ENCODE measurements at regions not wholly inside any gene's neighbourhood (a gene's known extent, or its start where the extent isn't known, plus 50 kb on each side); places are given as distances from the start of the nearest gene placed in this dataset.

DNA sequence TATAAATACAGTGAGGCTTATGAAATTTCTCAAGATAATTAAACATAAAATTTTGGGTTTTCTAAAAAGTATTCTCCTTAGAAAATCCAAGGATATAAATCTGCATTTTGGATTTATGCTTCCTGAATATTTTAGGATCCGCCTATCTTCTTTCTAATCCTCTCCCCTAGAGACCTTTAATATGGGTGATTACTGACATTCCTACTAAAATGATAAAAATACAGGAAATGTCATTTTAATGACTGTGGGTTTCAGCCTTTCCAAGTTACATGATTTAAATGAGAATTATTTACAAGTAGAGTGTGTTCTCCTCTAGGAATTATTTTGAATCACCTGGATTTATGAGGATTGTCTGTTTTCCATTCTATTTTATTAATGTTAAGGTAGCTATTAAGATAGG is 150.4 kb downstream of the C7orf25 start:
- no peak for DNase-seq (ENCODE audit: low spot score)
- TF ChIP-seq, protein P1, sequence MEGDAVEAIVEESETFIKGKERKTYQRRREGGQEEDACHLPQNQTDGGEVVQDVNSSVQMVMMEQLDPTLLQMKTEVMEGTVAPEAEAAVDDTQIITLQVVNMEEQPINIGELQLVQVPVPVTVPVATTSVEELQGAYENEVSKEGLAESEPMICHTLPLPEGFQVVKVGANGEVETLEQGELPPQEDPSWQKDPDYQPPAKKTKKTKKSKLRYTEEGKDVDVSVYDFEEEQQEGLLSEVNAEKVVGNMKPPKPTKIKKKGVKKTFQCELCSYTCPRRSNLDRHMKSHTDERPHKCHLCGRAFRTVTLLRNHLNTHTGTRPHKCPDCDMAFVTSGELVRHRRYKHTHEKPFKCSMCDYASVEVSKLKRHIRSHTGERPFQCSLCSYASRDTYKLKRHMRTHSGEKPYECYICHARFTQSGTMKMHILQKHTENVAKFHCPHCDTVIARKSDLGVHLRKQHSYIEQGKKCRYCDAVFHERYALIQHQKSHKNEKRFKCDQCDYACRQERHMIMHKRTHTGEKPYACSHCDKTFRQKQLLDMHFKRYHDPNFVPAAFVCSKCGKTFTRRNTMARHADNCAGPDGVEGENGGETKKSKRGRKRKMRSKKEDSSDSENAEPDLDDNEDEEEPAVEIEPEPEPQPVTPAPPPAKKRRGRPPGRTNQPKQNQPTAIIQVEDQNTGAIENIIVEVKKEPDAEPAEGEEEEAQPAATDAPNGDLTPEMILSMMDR (IDR thresholded peaks at IDR 0.05; ENCODE audit: extremely low read depth, missing control alignments) = no peak

DNA sequence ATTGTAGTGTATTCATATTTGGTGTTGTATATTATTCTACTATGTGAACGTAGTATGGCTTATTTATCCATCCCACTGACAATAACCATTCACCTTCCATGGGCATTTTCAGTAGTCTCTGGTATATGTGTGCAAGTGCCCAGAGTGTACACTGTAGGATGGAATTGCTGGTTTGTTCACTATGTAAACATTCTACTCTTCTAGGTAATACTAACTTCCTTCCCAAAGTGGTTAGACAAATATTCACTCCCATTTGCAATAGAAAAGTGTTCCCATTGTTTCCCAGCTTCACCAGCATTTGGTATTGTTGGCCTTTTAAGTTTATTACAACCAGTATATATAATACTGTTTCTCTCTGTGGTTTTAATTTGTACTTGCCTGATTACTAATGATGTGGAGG is 153.7 kb downstream of the C7orf25 start:
- no peak for DNase-seq (ENCODE audit: low spot score)
- TF ChIP-seq, protein P1 (IDR thresholded peaks at IDR 0.05; ENCODE audit: extremely low read depth, missing control alignments) = no peak

DNA sequence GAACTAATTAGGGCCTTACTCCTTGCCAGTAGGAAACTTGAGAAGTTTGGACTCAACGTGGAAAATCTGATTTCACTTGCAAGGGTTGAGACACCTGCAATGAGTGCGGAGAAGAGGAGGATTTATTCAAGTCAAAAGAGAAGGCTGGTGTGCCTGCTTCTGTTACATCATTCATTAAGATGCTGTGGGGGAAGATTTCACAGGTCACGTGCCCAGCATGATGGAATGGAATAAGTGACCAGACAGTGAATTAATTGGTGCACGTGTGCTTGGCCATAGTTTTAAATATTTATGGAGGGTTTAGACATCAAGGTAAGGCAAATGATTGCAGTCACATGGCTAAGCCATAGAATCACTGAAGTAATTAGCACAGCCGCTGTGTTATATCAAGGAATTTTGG is 155.0 kb downstream of the C7orf25 start:
- DNase-seq (ENCODE audit: low spot score) = no peak
- TF ChIP-seq, protein P1 (IDR thresholded peaks at IDR 0.05; ENCODE audit: extremely low read depth, missing control alignments) = no peak

DNA sequence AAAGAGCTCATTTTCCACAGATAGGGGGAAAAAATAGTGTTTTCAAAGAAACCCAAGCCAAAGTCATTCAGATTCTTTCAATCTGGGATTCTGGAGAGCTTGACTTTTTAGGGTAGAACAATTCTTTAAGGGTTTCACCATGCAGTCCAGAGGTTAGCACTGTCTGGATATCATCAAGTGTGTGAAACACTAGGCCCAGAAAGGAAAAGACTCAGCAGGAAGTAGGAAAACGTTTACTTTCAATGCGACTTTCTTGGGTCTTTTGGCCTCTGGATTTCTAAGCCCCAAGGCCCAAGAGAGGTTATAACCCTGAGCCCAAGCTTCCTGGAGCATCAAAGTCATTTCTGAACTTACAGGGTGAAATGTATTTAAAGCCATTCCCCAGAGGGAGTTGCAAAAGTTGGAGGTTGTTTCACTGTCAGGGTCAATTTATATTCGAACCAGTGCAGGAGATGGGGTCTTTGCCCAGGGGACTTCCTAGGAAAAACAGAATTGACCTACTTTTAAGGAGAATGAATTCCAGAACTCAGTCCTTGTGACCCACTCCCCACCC is 158.0 kb downstream of the C7orf25 start:
- no peak for DNase-seq (ENCODE audit: low spot score)
- TF ChIP-seq, protein P1 (IDR thresholded peaks at IDR 0.05; ENCODE audit: extremely low read depth, missing control alignments) = no peak

DNA sequence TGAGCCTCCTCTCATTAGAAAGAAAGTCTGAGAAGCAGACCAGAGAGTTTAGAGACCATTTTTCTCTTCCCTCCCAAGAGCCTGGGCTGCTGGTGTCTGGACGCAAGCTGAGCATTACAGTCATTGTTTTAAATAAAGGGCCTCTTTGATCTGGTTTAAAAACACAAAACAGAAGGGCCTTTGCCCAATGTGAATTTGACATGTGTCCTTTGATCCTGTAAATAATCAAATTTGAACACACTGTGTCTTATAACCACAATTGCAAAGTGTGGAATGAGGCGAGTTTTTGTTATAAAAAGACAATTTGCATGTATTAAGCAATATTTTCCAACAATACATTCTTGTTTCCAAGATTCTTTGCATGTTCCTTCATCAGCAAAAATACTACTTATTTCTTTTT is 158.5 kb downstream of the C7orf25 start:
- TF ChIP-seq, protein P1 (IDR thresholded peaks at IDR 0.05; ENCODE audit: extremely low read depth, missing control alignments) = no peak

DNA sequence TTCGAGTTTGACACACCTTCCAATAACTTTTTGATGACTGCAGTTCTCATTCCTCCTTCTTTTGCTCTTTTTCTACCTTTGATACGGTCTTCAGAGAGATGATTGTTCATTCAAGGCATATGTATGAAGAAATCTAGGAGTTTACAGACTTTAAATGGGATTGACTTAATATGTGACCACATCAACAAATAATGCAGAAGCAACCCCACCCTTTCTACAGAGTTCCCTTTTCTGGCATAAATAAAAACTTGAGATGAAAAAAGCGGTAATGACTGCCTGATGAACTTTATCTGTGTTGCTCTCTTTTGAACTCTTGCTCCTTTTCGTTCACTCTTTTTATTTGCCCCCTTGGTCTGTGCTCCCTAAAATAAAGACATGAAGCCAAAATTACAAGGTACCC is 161.7 kb downstream of the C7orf25 start:
- no peak for DNase-seq (ENCODE audit: low spot score)
- TF ChIP-seq, protein P1 (IDR thresholded peaks at IDR 0.05; ENCODE audit: extremely low read depth, missing control alignments) = no peak

More for the DNA sequence above, 158.5 kb downstream of the C7orf25 start:
- DNase-seq (ENCODE audit: low spot score) = no peak

DNA sequence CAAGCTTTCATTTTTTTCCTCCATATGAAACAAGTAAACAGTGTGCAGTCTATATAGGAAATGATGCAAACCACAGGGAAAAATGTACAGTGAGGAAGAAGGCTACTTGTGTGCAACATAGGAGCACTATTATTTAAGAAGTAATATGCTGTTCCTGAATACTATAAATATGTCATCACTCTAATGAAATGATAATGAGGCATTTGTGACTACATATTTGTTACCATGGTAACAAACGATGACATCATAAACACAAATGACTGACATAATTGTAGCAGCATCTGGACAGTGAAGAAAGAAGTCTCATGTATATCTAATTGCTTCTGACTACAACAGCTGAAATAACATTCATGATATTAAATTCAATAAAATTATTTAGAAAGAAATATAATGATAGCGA is 164.8 kb downstream of the C7orf25 start:
- no peak for DNase-seq (ENCODE audit: low spot score)
- TF ChIP-seq, protein P1 (IDR thresholded peaks at IDR 0.05; ENCODE audit: extremely low read depth, missing control alignments) = no peak
